ENCODE measurements at regions not wholly inside any gene's neighbourhood (a gene's known extent, or its start where the extent isn't known, plus 50 kb on each side); places are given as distances from the start of the nearest gene placed in this dataset.

DNA sequence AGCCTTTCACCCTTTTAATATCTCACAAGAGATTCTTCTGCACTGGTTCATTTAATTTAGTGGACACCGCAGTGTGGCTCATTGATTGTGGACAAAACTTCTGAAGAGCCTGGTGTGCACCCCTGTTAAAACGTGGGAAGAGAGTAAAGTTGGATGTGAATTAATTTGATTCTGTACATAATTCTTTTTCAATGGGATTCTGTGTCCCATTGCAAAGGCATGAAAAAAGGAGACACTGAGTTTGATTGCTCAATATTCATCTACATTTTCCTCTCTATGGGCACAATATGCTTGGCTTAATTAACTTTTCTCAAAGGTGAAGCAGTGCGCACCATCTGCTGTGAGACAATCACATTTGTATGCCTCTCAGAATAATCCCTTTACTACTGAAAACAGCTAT lies 95.1 kb downstream of the BARHL2 start:
- no peak overlapping the region for H3K4me3 Mint-ChIP-seq
- DNase-seq (ENCODE audit: low spot score): no peak
- H3K27me3 Mint-ChIP-seq (ENCODE audit: low read depth): no peaks in the 10 kb centered on the region
- peaks cover 7% of the 10 kb centered on the region; the same call in 1 of the 2 replicates for H3K9me3 Mint-ChIP-seq
- no peak for ATAC-seq
- no peak overlapping the region for H3K27ac Mint-ChIP-seq
- peaks cover 31% of the 10 kb centered on the region for H3K4me1 Mint-ChIP-seq
- POLR2A ChIA-PET: no interaction called here
- CTCF ChIA-PET: no interaction called here
- no peak for TF ChIP-seq TCF7 (CRISPR knock-in tag; IDR thresholded peaks at IDR 0.05; ENCODE audit: low read depth)
- TF ChIP-seq, protein P1, sequence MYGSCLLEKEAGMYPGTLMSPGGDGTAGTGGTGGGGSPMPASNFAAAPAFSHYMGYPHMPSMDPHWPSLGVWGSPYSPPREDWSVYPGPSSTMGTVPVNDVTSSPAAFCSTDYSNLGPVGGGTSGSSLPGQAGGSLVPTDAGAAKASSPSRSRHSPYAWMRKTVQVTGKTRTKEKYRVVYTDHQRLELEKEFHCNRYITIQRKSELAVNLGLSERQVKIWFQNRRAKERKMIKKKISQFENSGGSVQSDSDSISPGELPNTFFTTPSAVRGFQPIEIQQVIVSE (CRISPR knock-in tag; IDR thresholded peaks at IDR 0.05; ENCODE audit: borderline replicate concordance): no peak
- no peak for TF ChIP-seq NFE2L1 (CRISPR knock-in tag; IDR thresholded peaks at IDR 0.05)
- TF ChIP-seq ZNF232 (CRISPR knock-in tag; IDR thresholded peaks at IDR 0.05): no peak
- TF ChIP-seq IRF2 (CRISPR knock-in tag; IDR thresholded peaks at IDR 0.05; ENCODE audit: borderline replicate concordance, low read depth): no peak
- no peak for TF ChIP-seq SMAD4 (CRISPR knock-in tag; IDR thresholded peaks at IDR 0.05)
- no peak for TF ChIP-seq SP1 (CRISPR knock-in tag; conservative IDR thresholded peaks at IDR 0.05)
- TF ChIP-seq NFYB (CRISPR knock-in tag; conservative IDR thresholded peaks at IDR 0.05; ENCODE audit: low read depth): no peak
- TF ChIP-seq ATF1 (CRISPR knock-in tag; IDR thresholded peaks at IDR 0.05): no peak
- TF ChIP-seq, protein P2, sequence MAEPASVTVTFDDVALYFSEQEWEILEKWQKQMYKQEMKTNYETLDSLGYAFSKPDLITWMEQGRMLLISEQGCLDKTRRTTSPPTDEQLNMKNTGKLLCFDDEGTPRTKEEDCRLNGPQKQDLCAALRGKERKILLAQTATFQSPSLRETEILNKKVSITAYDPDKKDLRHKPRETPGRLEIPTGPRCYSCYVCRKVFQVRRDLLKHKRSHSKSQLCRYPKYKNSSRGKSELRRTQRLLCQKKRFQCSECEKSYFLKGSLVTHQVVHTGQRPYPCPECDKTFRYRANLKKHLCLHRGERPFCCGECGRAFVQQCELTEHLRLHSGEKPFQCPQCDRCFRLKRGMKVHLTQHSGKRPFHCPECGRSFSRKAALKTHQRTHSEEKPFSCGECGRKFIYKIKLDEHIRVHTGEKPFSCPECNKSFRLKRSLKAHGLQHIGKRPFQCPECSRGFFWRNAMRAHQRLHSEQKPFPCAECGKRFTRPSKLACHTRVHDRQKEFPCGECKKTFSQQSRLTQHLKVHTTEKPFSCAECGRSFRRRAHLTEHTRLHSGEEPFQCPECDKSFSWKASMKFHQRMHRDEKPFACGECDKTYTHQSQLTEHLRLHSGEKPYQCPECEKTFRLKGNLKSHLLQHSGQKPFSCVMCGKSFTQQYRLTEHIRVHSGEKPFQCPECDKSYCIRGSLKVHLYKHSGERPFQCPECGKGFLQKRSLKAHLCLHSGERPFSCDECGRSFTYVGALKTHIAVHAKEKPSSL (CRISPR knock-in tag; conservative IDR thresholded peaks at IDR 0.05): no peak
- TF ChIP-seq JAZF1 (CRISPR knock-in tag; IDR thresholded peaks at IDR 0.05): no peak
- H3K36me3 Mint-ChIP-seq: no peaks in the 10 kb centered on the region

DNA sequence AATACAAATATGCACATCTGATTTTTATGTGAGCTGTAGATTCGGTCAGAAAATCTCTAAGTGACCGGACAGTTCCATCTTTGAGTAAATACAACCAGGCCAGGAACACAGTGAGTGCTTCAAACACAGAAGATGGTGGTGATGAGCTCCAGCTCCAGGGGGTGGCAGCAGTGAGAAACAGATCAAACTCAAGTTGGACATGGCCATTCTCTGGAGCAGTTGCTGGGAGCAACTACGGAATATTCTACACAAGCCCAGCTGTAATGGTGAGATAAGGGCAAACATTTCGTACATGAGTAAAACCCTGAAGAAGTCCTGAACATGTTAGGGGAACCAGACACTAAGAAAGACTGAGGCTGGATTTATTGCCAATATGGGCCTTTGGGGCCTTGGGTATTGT lies 100.7 kb downstream of the BARHL2 start:
- no peak overlapping the region for H3K27ac Mint-ChIP-seq
- ChIA-PET POLR2A (no interaction called here), CTCF (interaction anchor here (0.6 to 4.7 kb wide), 23 partner anchors 12 to 549 kb away, joined by 3 to 33 read pairs (median 4); partner anchors contain the start of gene BARHL2)
- H3K4me3 Mint-ChIP-seq: no peak overlapping the region
- H3K4me1 Mint-ChIP-seq: peaks cover 23% of the 10 kb centered on the region
- DNase-seq (ENCODE audit: low spot score): peak; percentile 66
- H3K36me3 Mint-ChIP-seq: no peaks in the 10 kb centered on the region
- no peak for TF ChIP-seq ZNF317 (CRISPR knock-in tag; IDR thresholded peaks at IDR 0.05; ENCODE audit: borderline replicate concordance, low read depth)
- TF ChIP-seq, protein P3, sequence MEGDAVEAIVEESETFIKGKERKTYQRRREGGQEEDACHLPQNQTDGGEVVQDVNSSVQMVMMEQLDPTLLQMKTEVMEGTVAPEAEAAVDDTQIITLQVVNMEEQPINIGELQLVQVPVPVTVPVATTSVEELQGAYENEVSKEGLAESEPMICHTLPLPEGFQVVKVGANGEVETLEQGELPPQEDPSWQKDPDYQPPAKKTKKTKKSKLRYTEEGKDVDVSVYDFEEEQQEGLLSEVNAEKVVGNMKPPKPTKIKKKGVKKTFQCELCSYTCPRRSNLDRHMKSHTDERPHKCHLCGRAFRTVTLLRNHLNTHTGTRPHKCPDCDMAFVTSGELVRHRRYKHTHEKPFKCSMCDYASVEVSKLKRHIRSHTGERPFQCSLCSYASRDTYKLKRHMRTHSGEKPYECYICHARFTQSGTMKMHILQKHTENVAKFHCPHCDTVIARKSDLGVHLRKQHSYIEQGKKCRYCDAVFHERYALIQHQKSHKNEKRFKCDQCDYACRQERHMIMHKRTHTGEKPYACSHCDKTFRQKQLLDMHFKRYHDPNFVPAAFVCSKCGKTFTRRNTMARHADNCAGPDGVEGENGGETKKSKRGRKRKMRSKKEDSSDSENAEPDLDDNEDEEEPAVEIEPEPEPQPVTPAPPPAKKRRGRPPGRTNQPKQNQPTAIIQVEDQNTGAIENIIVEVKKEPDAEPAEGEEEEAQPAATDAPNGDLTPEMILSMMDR (IDR thresholded peaks at IDR 0.05): 0 out of 2 replicates have a peak, but pooled peaks have one; percentile 17
- no peak for TF ChIP-seq ZBTB21 (CRISPR knock-in tag; IDR thresholded peaks at IDR 0.05; ENCODE audit: borderline replicate concordance)
- TF ChIP-seq, protein P2 (CRISPR knock-in tag; conservative IDR thresholded peaks at IDR 0.05): no peak
- H3K27me3 Mint-ChIP-seq (ENCODE audit: low read depth): no peaks in the 10 kb centered on the region
- ATAC-seq: peak; percentile 91
- peaks cover 7% of the 10 kb centered on the region; the same call in 1 of the 2 replicates for H3K9me3 Mint-ChIP-seq

DNA sequence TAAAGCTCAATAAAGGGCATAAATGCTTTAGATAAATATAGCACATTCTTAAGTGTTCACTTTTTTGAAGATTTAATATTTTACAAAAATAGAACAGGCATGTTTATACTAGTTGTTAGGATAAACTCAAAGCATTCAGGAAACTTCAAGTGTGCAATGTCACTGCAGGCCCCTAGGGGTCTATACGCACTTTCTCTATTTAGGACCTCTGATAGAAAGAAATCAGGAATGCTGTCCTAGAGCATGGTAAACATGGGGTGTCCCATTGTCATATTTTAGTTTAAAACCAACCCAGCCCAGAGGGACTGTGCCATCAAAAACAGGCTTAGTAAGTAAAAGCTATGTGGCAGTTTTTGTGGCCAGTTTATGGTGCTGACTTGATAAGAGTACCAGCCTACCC lies 102.2 kb downstream of the BARHL2 start:
- no peak overlapping the region for H3K4me3 Mint-ChIP-seq
- no peak for DNase-seq (ENCODE audit: low spot score)
- peaks cover 6% of the 10 kb centered on the region; the same call in 1 of the 2 replicates for H3K9me3 Mint-ChIP-seq
- ATAC-seq: peak; percentile 82
- H3K4me1 Mint-ChIP-seq: peaks cover 15% of the 10 kb centered on the region
- H3K27me3 Mint-ChIP-seq (ENCODE audit: low read depth): no peaks in the 10 kb centered on the region
- H3K27ac Mint-ChIP-seq: no peak overlapping the region
- CTCF ChIA-PET: interaction anchor here (0.6 to 4.7 kb wide), 11 partner anchors 8 to 507 kb away, joined by 3 to 33 read pairs (median 4); no protein-coding TSS in a partner anchor
- no peaks in the 10 kb centered on the region for H3K36me3 Mint-ChIP-seq
- TF ChIP-seq ZNF121 (CRISPR knock-in tag; IDR thresholded peaks at IDR 0.05): no peak
- TF ChIP-seq, protein P3 (IDR thresholded peaks at IDR 0.05): peak; percentile 70
- POLR2A ChIA-PET: no interaction called here

All from WTC11 (cell line).